ENCODE measurements at regions not wholly inside any gene's neighbourhood (a gene's known extent, or its start where the extent isn't known, plus 50 kb on each side); places are given as distances from the start of the nearest gene placed in this dataset.

GRCh38 chr10:4102802-4103344, 317.9 kb upstream of the KLF6 start:
- no peak for DNase-seq
- Mint-ChIP-seq H3K27me3 (no peaks in the 10 kb centered on the region), H3K9me3 (no peaks in the 10 kb centered on the region)

GRCh38 chr10:4101918-4102654, 317.1 kb upstream of the KLF6 start:
- Mint-ChIP-seq H3K4me3 (no peak overlapping the region), H3K27me3 (no peaks in the 10 kb centered on the region), H3K4me1 (ENCODE audit: low read depth) (peaks cover 17% of the 10 kb centered on the region), H3K27ac (no peak overlapping the region), H3K36me3 (ENCODE audit: low read depth) (no peaks in the 10 kb centered on the region), H3K9me3 (no peaks in the 10 kb centered on the region)
- DNase-seq, result no peak
- intact Hi-C loops (cut with micrococcal nuclease), result no loop called here
- POLR2A ChIA-PET, result no interaction called here
- ATAC-seq, result no peak
- CTCF ChIA-PET, result no interaction called here
- TF ChIP-seq, protein P1, sequence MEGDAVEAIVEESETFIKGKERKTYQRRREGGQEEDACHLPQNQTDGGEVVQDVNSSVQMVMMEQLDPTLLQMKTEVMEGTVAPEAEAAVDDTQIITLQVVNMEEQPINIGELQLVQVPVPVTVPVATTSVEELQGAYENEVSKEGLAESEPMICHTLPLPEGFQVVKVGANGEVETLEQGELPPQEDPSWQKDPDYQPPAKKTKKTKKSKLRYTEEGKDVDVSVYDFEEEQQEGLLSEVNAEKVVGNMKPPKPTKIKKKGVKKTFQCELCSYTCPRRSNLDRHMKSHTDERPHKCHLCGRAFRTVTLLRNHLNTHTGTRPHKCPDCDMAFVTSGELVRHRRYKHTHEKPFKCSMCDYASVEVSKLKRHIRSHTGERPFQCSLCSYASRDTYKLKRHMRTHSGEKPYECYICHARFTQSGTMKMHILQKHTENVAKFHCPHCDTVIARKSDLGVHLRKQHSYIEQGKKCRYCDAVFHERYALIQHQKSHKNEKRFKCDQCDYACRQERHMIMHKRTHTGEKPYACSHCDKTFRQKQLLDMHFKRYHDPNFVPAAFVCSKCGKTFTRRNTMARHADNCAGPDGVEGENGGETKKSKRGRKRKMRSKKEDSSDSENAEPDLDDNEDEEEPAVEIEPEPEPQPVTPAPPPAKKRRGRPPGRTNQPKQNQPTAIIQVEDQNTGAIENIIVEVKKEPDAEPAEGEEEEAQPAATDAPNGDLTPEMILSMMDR (IDR thresholded peaks at IDR 0.05), result no peak

More at GRCh38 chr10:4102802-4103344, 317.9 kb upstream of the KLF6 start:
- TF ChIP-seq, protein P1 (IDR thresholded peaks at IDR 0.05), result no peak
- ChIA-PET CTCF (no interaction called here), POLR2A (no interaction called here)
- intact Hi-C loops (cut with micrococcal nuclease), result no loop called here
- Mint-ChIP-seq H3K27ac (no peak overlapping the region), H3K4me1 (ENCODE audit: low read depth) (peaks cover 17% of the 10 kb centered on the region), H3K36me3 (ENCODE audit: low read depth) (no peaks in the 10 kb centered on the region), H3K4me3 (no peak overlapping the region)
- no peak for ATAC-seq

DNA sequence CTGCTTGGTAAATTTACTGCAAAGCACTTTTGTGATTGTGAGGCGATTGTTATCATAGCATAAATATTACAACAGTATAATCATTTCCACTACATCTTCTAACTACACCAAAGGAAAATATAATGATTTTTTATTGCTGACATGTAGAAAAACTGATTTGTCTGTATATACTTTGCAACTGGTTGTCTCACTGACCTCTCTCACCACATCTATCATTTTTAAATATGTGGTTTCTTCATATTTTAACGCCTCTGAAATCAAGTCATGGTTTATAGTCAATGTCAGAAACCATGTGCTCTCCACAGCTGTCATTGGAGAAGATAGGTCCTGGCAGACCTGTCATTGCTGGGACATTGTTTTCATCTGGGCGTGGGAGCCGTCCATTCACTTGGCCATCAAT, 315.4 kb upstream of the KLF6 start:
- Mint-ChIP-seq H3K9me3 (no peaks in the 10 kb centered on the region), H3K36me3 (ENCODE audit: low read depth) (no peaks in the 10 kb centered on the region), H3K27me3 (no peaks in the 10 kb centered on the region), H3K27ac (no peak overlapping the region), H3K4me3 (no peak overlapping the region), H3K4me1 (ENCODE audit: low read depth) (peaks cover 17% of the 10 kb centered on the region)
- DNase-seq (no peak), ATAC-seq (no peak)
- TF ChIP-seq, protein P1 (IDR thresholded peaks at IDR 0.05), result no peak
- ChIA-PET CTCF (no interaction called here), POLR2A (interaction anchor here (0.6 kb wide), 1 partner anchor 427 kb away, joined by 3 read pairs; no protein-coding TSS in a partner anchor)
- intact Hi-C loops (cut with micrococcal nuclease), result no loop called here

- POLR2A ChIA-PET, result no interaction called here
- Mint-ChIP-seq H3K9me3 (no peaks in the 10 kb centered on the region), H3K36me3 (ENCODE audit: low read depth) (no peaks in the 10 kb centered on the region), H3K27ac (no peak overlapping the region), H3K4me3 (no peak overlapping the region), H3K4me1 (ENCODE audit: low read depth) (peaks cover 17% of the 10 kb centered on the region), H3K27me3 (no peaks in the 10 kb centered on the region)
- TF ChIP-seq, protein P1 (IDR thresholded peaks at IDR 0.05), result no peak
- CTCF ChIA-PET, result no interaction called here
- intact Hi-C loops (cut with micrococcal nuclease), result no loop called here
- ATAC-seq (no peak), DNase-seq (no peak)
Observed at GRCh38 chr10:4099202-4099601, 314.2 kb upstream of the KLF6 start.

GRCh38 chr10:4095166-4095917, 310.3 kb upstream of the KLF6 start:
- Mint-ChIP-seq H3K27ac (no peak overlapping the region), H3K9me3 (no peaks in the 10 kb centered on the region), H3K4me1 (ENCODE audit: low read depth) (no peaks in the 10 kb centered on the region), H3K36me3 (ENCODE audit: low read depth) (no peaks in the 10 kb centered on the region), H3K4me3 (no peak overlapping the region), H3K27me3 (no peaks in the 10 kb centered on the region)
- TF ChIP-seq, protein P1 (IDR thresholded peaks at IDR 0.05), result no peak
- intact Hi-C loops (cut with micrococcal nuclease), result no loop called here
- DNase-seq (no peak), ATAC-seq (no peak)
- ChIA-PET CTCF (no interaction called here), POLR2A (interaction anchor here (1.0 kb wide), 1 partner anchor 134 kb away, joined by 3 read pairs; no protein-coding TSS in a partner anchor)
